DOHH2 (cell line): ENCODE measurements at regions not wholly inside any gene's neighbourhood (a gene's known extent, or its start where the extent isn't known, plus 50 kb on each side); places are given as distances from the start of the nearest gene placed in this dataset.

ENCODE experiments used
- H3F3A ChIP-seq: fragments of 200-600 bp; sonication (generic), shearing (Covaris generic); 2 replicates; pipeline ENCODE4 v1.6.0; 2016; ENCODE audit warnings: antibody characterized with exemption, mild to moderate bottlenecking; ENCODE audit not compliant: control insufficient read depth, insufficient read depth
- H3K27ac ChIP-seq: fragments of 200-600 bp; sonication (generic); 2 replicates; pipeline ENCODE4 v1.5.1; 2014; ENCODE audit warnings: low read depth, mild to moderate bottlenecking, low read length, moderate library complexity
- H3K27me3 ChIP-seq: fragments of 200-600 bp; sonication (generic); 2 replicates; pipeline ENCODE4 v1.6.1; 2014; ENCODE audit warnings: mild to moderate bottlenecking, low read length, mixed read lengths; ENCODE audit not compliant: control insufficient read depth
- H3K36me3 ChIP-seq: fragments of 200-600 bp; sonication (generic); 2 replicates; pipeline ENCODE4 v1.6.1; 2014; ENCODE audit warnings: mild to moderate bottlenecking, low read length, moderate library complexity, mixed read lengths; ENCODE audit not compliant: control insufficient read depth
- H3K4me1 ChIP-seq: fragments of 200-600 bp; sonication (generic); 2 replicates; pipeline ENCODE4 v1.6.1; 2014; ENCODE audit warnings: mild to moderate bottlenecking, low read length, mixed read lengths; ENCODE audit not compliant: control insufficient read depth
- H3K4me2 ChIP-seq: fragments of 200-600 bp; sonication (generic); 2 replicates; pipeline ENCODE4 v1.6.0; 2014; ENCODE audit warnings: mild to moderate bottlenecking, low read length, moderate library complexity
- H3K4me3 ChIP-seq: fragments of 200-600 bp; sonication (generic); 2 replicates; pipeline ENCODE4 v1.5.1; 2014; ENCODE audit warnings: mild to moderate bottlenecking, low read length, mixed read lengths
- H3K79me2 ChIP-seq: fragments of 200-600 bp; sonication (generic); 2 replicates; pipeline ENCODE4 v1.6.1; 2014; ENCODE audit warnings: mild to moderate bottlenecking, low read length, mixed read lengths; ENCODE audit not compliant: control insufficient read depth
- H3K9me2 ChIP-seq: fragments of 200-600 bp; sonication (generic); replicated peaks from 2 replicates; pipeline ENCODE4 v1.6.1; 2014; ENCODE audit warnings: mild to moderate bottlenecking, low read length, mixed read lengths; ENCODE audit not compliant: control insufficient read depth
- H3K9me3 ChIP-seq: fragments of 200-600 bp; sonication (generic); 2 replicates; pipeline ENCODE4 v1.6.1; 2014; ENCODE audit warnings: antibody characterized with exemption, low read length, mixed read lengths; ENCODE audit not compliant: control insufficient read depth, insufficient read depth
- H4K20me1 ChIP-seq: fragments of 200-600 bp; sonication (generic); 2 replicates; pipeline ENCODE4 v1.6.0; 2014; ENCODE audit warnings: low read depth, mild to moderate bottlenecking, antibody characterized with exemption, low read length, moderate library complexity; ENCODE audit not compliant: control insufficient read depth, insufficient read depth
- EZH2phosphoT487 ChIP-seq: fragments of 200-600 bp; sonication (generic); IDR thresholded peaks from 2 replicates; pipeline ENCODE4 v1.6.1; 2017; ENCODE audit warnings: borderline replicate concordance, mild to moderate bottlenecking, antibody characterized with exemption, low read length, moderate library complexity, mixed read lengths
- TF ChIP-seq, protein P1 (sequence below): fragments of 200-600 bp; sonication (generic); IDR thresholded peaks from one replicate; pipeline ENCODE4 v1.5.1; 2014; ENCODE audit warnings: antibody characterized with exemption, mild to moderate bottlenecking, low read depth, low read length; ENCODE audit not compliant: poor library complexity, severe bottlenecking

DNA sequence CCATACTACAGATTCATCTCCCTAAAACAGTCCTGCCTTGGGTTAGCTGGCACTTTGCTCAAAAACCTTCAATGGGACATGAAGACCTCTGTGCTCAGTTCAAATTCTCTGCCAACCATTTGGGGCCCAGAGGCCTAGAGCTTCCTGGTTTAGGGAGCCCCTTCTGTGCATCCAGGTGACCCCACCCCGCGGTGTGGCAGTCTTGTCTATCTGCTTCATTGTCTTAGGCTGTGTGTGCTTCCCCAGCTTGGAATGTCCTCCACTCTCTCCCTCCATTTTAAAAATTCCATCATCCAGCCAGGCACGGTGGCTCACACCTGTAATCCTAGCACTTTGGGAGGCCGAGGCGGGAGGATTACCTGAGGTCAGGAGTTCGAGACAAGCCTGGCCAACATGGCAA, 99.0 kb upstream of the NEO1 start:
- Histone ChIP-seq H3K9me2 (no peaks in the 10 kb centered on the region), H3K4me1 (no peaks in the 10 kb centered on the region), H3F3A (no peaks in the 10 kb centered on the region), H3K27me3 (peaks cover 3% of the 10 kb centered on the region; the same call in 1 of the 2 replicates), H3K4me2 (no peak overlapping the region), H3K4me3 (no peak overlapping the region), H3K36me3 (no peaks in the 10 kb centered on the region), H3K27ac (no peak overlapping the region), H3K79me2 (no peaks in the 10 kb centered on the region), H4K20me1 (no peaks in the 10 kb centered on the region), H3K9me3 (no peaks in the 10 kb centered on the region)
- TF ChIP-seq EZH2phosphoT487 = no peak
- TF ChIP-seq, protein P1, sequence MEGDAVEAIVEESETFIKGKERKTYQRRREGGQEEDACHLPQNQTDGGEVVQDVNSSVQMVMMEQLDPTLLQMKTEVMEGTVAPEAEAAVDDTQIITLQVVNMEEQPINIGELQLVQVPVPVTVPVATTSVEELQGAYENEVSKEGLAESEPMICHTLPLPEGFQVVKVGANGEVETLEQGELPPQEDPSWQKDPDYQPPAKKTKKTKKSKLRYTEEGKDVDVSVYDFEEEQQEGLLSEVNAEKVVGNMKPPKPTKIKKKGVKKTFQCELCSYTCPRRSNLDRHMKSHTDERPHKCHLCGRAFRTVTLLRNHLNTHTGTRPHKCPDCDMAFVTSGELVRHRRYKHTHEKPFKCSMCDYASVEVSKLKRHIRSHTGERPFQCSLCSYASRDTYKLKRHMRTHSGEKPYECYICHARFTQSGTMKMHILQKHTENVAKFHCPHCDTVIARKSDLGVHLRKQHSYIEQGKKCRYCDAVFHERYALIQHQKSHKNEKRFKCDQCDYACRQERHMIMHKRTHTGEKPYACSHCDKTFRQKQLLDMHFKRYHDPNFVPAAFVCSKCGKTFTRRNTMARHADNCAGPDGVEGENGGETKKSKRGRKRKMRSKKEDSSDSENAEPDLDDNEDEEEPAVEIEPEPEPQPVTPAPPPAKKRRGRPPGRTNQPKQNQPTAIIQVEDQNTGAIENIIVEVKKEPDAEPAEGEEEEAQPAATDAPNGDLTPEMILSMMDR = no peak

DNA sequence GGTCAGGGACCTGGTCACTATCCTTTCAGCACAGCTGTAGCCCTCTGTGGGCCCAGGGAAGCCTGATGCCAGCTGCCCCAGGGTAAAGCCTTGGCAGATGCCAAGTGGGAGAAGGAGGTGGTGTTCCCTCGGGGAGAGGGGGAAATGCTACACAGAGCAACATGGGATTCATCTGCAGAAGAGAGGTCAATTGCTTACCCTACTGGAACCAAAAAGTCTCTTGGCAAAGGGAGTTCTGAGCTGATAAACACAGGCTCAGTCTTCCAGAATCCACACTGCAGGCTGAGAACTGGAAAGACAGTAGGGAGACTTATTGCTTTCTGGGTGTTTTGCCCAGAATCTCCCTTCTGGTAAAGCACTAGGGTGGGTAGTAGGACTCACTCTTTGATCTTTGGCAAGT, 100.1 kb upstream of the NEO1 start:
- Histone ChIP-seq H3K9me2 (no peaks in the 10 kb centered on the region), H3K79me2 (no peaks in the 10 kb centered on the region), H3K4me1 (no peaks in the 10 kb centered on the region), H3K4me2 (no peak overlapping the region), H3K36me3 (no peaks in the 10 kb centered on the region), H4K20me1 (no peaks in the 10 kb centered on the region), H3F3A (no peaks in the 10 kb centered on the region), H3K27me3 (peaks cover 3% of the 10 kb centered on the region; the same call in 1 of the 2 replicates), H3K27ac (no peak overlapping the region), H3K9me3 (no peaks in the 10 kb centered on the region), H3K4me3 (no peak overlapping the region)
- no peak for TF ChIP-seq EZH2phosphoT487
- TF ChIP-seq, protein P1 = no peak

DNA sequence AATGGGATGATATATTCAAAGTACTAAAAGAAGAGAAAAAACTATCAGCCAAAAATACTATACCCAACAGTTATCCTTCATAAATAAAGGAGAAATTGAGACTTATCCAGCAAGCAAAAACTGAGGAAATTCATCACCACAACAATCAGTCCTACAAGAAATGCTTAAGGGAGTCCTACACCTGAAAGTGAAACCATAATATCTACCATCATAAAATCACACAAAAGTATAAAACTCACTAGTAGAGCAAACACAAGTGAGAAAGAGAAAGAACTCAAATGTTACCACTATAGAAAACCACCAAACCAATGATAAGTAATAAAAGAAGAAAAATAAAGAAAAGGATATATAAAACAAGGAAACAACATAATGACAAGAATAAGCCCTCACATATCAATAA, 103.6 kb upstream of the NEO1 start:
- Histone ChIP-seq H3K27ac (no peak overlapping the region), H3K4me3 (no peak overlapping the region), H3K9me2 (no peaks in the 10 kb centered on the region), H4K20me1 (no peaks in the 10 kb centered on the region), H3K79me2 (no peaks in the 10 kb centered on the region), H3K4me2 (no peak overlapping the region), H3F3A (no peaks in the 10 kb centered on the region), H3K27me3 (peaks cover 3% of the 10 kb centered on the region; the same call in 1 of the 2 replicates), H3K4me1 (no peaks in the 10 kb centered on the region), H3K9me3 (peaks cover 5% of the 10 kb centered on the region; the same call in 1 of the 2 replicates), H3K36me3 (no peaks in the 10 kb centered on the region)
- TF ChIP-seq EZH2phosphoT487 = no peak
- TF ChIP-seq, protein P1 = no peak
